ENCODE measurements at regions not wholly inside any gene's neighbourhood (a gene's known extent, or its start where the extent isn't known, plus 50 kb on each side); places are given as distances from the start of the nearest gene placed in this dataset.

DNA sequence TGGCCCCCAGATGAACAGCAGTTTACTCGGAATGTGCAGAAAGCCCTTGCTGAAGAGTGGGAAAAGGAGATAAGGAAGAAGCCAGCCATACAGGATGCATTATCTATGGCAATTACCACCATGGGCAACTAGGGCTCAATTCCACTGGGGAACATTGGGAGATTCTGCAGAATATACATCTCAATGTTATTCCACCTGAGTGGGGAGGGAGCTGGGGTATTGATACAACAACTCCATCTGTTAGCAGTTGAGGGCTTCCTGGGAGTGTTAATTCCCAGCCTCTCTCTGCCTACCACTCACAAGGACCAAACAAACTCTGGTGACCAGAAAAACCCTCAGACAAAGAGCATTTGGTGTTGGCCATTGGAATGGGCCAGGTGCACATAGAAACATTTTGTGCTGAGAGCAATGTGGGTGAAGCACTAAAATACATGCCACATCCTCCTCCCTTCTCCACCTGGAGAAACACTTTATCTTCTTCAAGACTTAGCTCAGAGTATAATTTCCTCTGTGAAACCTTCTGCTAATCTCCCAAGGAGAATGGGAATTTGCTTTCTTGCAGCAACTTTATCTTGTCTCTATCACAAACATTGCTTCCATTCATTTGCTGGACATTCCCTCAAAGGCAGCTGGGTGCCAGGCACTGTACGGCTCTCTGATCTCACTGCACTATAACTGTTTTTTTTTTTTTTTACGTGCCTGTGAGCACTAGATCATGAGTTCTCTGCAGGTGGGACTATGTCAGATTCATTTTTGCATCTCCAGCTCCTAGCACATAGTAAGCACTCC lies 292.2 kb downstream of the MN1 start:
- no peak overlapping the region for H3K27ac ChIP-seq
- no peak overlapping the region for H3K4me3 ChIP-seq (ENCODE audit: low read depth in 1 of 2, low read length in 1 of 2)
- no peaks in the 10 kb centered on the region for H3K4me1 ChIP-seq (ENCODE audit: control insufficient read depth in 1 of 2, insufficient read depth in 1 of 2, low read depth in 1 of 2, low read length in 1 of 2)
- H3K9me3 ChIP-seq, result no peaks in the 10 kb centered on the region
- no peaks in the 10 kb centered on the region for H3K36me3 ChIP-seq
- TF ChIP-seq, protein P1, sequence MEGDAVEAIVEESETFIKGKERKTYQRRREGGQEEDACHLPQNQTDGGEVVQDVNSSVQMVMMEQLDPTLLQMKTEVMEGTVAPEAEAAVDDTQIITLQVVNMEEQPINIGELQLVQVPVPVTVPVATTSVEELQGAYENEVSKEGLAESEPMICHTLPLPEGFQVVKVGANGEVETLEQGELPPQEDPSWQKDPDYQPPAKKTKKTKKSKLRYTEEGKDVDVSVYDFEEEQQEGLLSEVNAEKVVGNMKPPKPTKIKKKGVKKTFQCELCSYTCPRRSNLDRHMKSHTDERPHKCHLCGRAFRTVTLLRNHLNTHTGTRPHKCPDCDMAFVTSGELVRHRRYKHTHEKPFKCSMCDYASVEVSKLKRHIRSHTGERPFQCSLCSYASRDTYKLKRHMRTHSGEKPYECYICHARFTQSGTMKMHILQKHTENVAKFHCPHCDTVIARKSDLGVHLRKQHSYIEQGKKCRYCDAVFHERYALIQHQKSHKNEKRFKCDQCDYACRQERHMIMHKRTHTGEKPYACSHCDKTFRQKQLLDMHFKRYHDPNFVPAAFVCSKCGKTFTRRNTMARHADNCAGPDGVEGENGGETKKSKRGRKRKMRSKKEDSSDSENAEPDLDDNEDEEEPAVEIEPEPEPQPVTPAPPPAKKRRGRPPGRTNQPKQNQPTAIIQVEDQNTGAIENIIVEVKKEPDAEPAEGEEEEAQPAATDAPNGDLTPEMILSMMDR (IDR thresholded peaks at IDR 0.05), result no peak
- no peaks in the 10 kb centered on the region for H3K27me3 ChIP-seq

DNA sequence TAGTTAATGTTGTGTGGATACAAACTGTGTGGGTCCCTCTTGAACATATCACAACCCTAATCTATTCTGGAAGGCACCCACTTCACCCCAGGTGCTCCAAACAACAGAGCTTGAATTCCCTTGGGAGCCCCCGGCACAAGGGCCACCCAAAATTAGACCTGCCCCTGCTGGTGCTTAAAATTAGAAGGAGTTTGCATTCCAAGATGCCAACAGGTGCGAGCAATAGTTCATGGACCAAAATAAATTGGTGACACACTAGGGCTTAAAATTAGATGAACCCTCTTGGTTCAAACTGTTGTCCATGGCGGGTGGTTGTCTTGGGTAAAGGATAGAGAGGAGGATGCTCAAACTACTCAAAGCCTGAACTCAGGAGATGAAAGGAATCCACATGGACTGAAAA lies 291.5 kb downstream of the MN1 start:
- TF ChIP-seq, protein P1 (IDR thresholded peaks at IDR 0.05), result no peak
- Histone ChIP-seq H3K9me3 (no peaks in the 10 kb centered on the region), H3K4me1 (ENCODE audit: control insufficient read depth in 1 of 2, insufficient read depth in 1 of 2, low read depth in 1 of 2, low read length in 1 of 2) (no peaks in the 10 kb centered on the region), H3K27ac (no peak overlapping the region), H3K36me3 (no peaks in the 10 kb centered on the region), H3K27me3 (no peaks in the 10 kb centered on the region), H3K4me3 (ENCODE audit: low read depth in 1 of 2, low read length in 1 of 2) (no peak overlapping the region)

DNA sequence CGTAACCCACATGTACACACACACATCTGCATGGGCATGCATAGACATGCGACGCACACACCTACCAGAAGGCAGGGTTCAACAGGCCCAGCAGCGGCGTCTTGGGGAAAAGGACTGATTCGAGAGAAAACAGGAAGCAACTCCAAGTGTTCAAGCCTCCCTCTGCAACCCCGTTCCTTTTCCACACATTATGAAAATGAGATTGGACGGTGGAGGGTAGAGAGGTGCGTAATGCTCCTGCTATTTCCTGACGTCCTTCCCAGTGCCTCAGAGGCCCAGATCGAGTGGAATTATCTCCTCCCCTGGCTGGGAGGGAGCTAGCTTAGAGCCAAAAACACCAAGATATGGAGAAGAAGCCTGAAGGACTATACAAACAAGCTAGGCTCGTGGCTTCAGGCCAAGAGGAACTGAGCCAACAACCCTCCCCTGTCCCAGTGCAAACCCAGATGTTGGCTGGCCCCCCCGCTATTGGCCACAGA lies 289.2 kb downstream of the MN1 start:
- H3K9me3 ChIP-seq, result no peaks in the 10 kb centered on the region
- no peaks in the 10 kb centered on the region for H3K4me1 ChIP-seq (ENCODE audit: control insufficient read depth in 1 of 2, insufficient read depth in 1 of 2, low read depth in 1 of 2, low read length in 1 of 2)
- no peak overlapping the region for H3K4me3 ChIP-seq (ENCODE audit: low read depth in 1 of 2, low read length in 1 of 2)
- no peak overlapping the region for H3K27ac ChIP-seq
- no peaks in the 10 kb centered on the region for H3K27me3 ChIP-seq
- H3K36me3 ChIP-seq, result no peaks in the 10 kb centered on the region
- TF ChIP-seq, protein P1 (IDR thresholded peaks at IDR 0.05), result no peak

DNA sequence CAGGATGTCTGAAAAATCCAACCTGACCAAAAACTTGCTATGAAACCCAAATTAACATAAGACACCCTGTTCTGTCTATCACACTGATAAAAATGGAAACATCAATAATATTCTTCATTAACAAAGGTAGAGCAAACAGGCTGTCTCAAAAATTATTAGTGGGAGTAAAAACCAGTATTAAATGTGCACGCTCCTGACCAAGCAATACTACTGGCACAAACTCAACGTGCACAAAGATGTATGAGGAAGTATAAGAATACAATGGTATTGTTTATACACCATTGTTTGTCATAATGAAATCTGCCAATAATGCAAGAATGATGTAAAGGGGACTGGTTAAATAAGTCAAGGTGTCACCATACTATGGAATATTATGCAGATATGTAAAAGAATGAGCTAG lies 288.5 kb downstream of the MN1 start:
- H3K27ac ChIP-seq, result no peak overlapping the region
- no peaks in the 10 kb centered on the region for H3K9me3 ChIP-seq

DNA sequence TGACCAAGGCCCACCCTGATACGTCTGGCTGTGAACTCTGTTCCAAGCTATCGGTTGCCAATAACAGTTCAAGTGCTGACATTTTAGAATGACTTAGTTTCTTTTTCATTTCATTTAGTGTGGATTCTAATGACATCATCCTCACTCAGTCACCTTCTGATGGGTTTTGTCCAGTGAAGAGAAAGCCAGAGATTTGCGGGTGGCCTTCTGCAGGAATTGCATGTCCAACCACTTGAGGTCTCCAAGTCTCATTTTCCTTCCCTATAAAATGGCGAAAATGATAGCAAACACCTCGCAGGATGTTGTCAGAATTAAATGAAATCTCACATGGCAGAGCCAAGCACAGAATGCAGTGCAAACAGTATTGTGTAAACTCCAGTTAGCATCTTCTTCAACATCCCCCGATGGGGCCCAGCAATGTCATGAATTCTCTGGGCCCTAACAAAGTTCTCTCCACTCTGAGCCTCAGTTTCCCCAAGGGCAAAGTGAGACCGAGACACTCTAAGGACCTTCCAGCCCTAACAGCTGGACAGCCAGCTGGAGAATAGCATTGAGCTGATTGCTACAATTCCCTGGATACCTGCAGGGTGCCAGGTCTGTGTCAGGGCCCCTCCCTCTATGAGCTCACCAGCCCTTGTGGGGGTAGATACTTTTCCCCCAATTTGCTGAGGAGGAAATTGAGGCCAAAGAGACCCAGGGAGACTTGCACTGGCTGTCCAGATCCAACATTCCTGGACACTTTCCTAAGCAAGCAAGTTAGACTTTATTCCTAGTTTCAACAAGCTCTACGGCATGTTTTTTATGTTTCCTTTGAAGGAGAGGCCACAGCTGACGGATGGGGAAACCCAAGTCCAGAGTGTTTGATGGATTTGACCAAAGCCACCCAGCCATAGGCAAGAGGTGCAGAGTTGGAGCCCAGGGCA lies 286.7 kb downstream of the MN1 start:
- H3K36me3 ChIP-seq, result no peaks in the 10 kb centered on the region
- no peak overlapping the region for H3K4me3 ChIP-seq (ENCODE audit: low read depth in 1 of 2, low read length in 1 of 2)
- TF ChIP-seq, protein P1 (IDR thresholded peaks at IDR 0.05), result no peak
- no peaks in the 10 kb centered on the region for H3K4me1 ChIP-seq (ENCODE audit: control insufficient read depth in 1 of 2, insufficient read depth in 1 of 2, low read depth in 1 of 2, low read length in 1 of 2)
- no peaks in the 10 kb centered on the region for H3K27me3 ChIP-seq
- H3K27ac ChIP-seq, result no peak overlapping the region
- no peaks in the 10 kb centered on the region for H3K9me3 ChIP-seq

More for the DNA sequence above, 288.5 kb downstream of the MN1 start:
- no peaks in the 10 kb centered on the region for H3K27me3 ChIP-seq
- H3K4me1 ChIP-seq (ENCODE audit: control insufficient read depth in 1 of 2, insufficient read depth in 1 of 2, low read depth in 1 of 2, low read length in 1 of 2), result no peaks in the 10 kb centered on the region
- H3K36me3 ChIP-seq, result no peaks in the 10 kb centered on the region
- TF ChIP-seq, protein P1 (IDR thresholded peaks at IDR 0.05), result no peak
- H3K4me3 ChIP-seq (ENCODE audit: low read depth in 1 of 2, low read length in 1 of 2), result no peak overlapping the region
